ENCODE measurements at regions not wholly inside any gene's neighbourhood (a gene's known extent, or its start where the extent isn't known, plus 50 kb on each side); places are given as distances from the start of the nearest gene placed in this dataset.

GRCh38 chr10:93250010-93250409 lies 176.3 kb downstream of the CYP26A1 start:
- TF ChIP-seq POLR2AphosphoS5 (IDR thresholded peaks at IDR 0.05): no peak
- no peak for TF ChIP-seq POLR2A (IDR thresholded peaks at IDR 0.05)
- no peak for TF ChIP-seq CTCF (IDR thresholded peaks at IDR 0.05)
- Histone ChIP-seq H3K36me3 (no peaks in the 10 kb centered on the region), H3K4me3 (no peak overlapping the region), H3K27me3 (no peaks in the 10 kb centered on the region), H3K27ac (no peak overlapping the region), H3K4me1 (no peaks in the 10 kb centered on the region), H3K9me3 (no peaks in the 10 kb centered on the region)
- intact Hi-C loops (cut with DNase I; ENCODE audit: low total_unique reads): no loop called here
- no peak for DNase-seq (ENCODE audit: low spot score in 2 of 2)

GRCh38 chr10:93254180-93254853 lies 180.6 kb downstream of the CYP26A1 start:
- Histone ChIP-seq H3K4me3 (no peak overlapping the region), H3K36me3 (no peaks in the 10 kb centered on the region), H3K9me3 (no peaks in the 10 kb centered on the region), H3K27ac (no peak overlapping the region), H3K27me3 (no peaks in the 10 kb centered on the region), H3K4me1 (no peaks in the 10 kb centered on the region)
- DNase-seq (ENCODE audit: low spot score in 2 of 2): no peak
- intact Hi-C loops (cut with DNase I; ENCODE audit: low total_unique reads): no loop called here
- no peak for TF ChIP-seq POLR2A (IDR thresholded peaks at IDR 0.05)

- Histone ChIP-seq H3K4me3 (no peak overlapping the region), H3K36me3 (no peaks in the 10 kb centered on the region), H3K4me1 (no peaks in the 10 kb centered on the region), H3K27me3 (no peaks in the 10 kb centered on the region), H3K9me3 (no peaks in the 10 kb centered on the region), H3K27ac (no peak overlapping the region)
- TF ChIP-seq CTCF (IDR thresholded peaks at IDR 0.05): no peak
- no peak for TF ChIP-seq POLR2A (IDR thresholded peaks at IDR 0.05)
- TF ChIP-seq POLR2AphosphoS5 (IDR thresholded peaks at IDR 0.05): no peak
- intact Hi-C loops (cut with DNase I; ENCODE audit: low total_unique reads): no loop called here
- DNase-seq (ENCODE audit: low spot score in 2 of 2): no peak
Measured at GRCh38 chr10:93255546-93255945, 181.9 kb downstream of the CYP26A1 start.

All from breast epithelium (tissue), 4 donors.